Endothelial cell of umbilical vein (primary cell): ENCODE measurements at regions not wholly inside any gene's neighbourhood (a gene's known extent, or its start where the extent isn't known, plus 50 kb on each side); places are given as distances from the start of the nearest gene placed in this dataset.

ENCODE experiments used
- BruUV-seq: library from RNA; stranded (reverse); fragments of 400-500 nt; replicated peaks from 2 replicates; lab custom pipeline; 2021; lab: Mats Ljungman, UMichigan
- CTCF ChIA-PET: fragments of 300-600, 350-600 bp; sonication (Branson Sonifier 250); formaldehyde crosslinking; loops from one replicate; lab custom pipeline; 2021; ENCODE audit warnings: antibody characterized with exemption, inconsistent platforms; lab: Charles Lee
- POLR2A ChIA-PET: fragments of 300-600, 350-600 bp; sonication (Branson Sonifier 250); formaldehyde crosslinking; loops from one replicate; lab custom pipeline; 2021; ENCODE audit warnings: antibody characterized with exemption, inconsistent platforms; lab: Charles Lee
- DNase-seq: peaks from one replicate; pipeline ENCODE4 v3.0.0-alpha.2; 2011; ENCODE audit warnings: low read depth, low spot score
- FAIRE-seq: peaks from 2 replicates; lab custom pipeline; 2011; peaks lifted over from hg19 to GRCh38; lab: Jason Lieb, UNC
- H2AFZ ChIP-seq: 2 replicates; pipeline ENCODE4 v1.6.0; 2012; ENCODE audit warnings: low read depth, low read length, control low read depth, inconsistent platforms
- H3K27ac ChIP-seq: 2 replicates; pipeline ENCODE4 v1.5.1; 2011; ENCODE audit warnings: low read depth, mild to moderate bottlenecking, control low read depth, low read length, moderate library complexity; ENCODE audit not compliant: insufficient read depth
- H3K27me3 ChIP-seq, 2 experiments: 2 replicates each; pipeline versions ENCODE4 v1.6.0 to v1.6.1; 2011; ENCODE audit warnings: low read length in 2 of 2, mixed read lengths in 1 of 2; ENCODE audit not compliant: control insufficient read depth in 2 of 2, insufficient read depth in 2 of 2
- H3K36me3 ChIP-seq, 2 experiments: 2 replicates in 1 of 2; 3 replicates in 1 of 2; pipeline ENCODE4 v1.5.1; 2011; ENCODE audit warnings: low read length in 2 of 2, mild to moderate bottlenecking in 1 of 2, moderate library complexity in 1 of 2; ENCODE audit not compliant: control insufficient read depth in 2 of 2, insufficient read depth in 2 of 2; ENCODE audit errors: extremely low read depth in 1 of 2
- H3K4me1 ChIP-seq: 3 replicates; pipeline ENCODE4 v1.5.1; 2011; ENCODE audit warnings: mild to moderate bottlenecking, low read length; ENCODE audit not compliant: control insufficient read depth, insufficient read depth; ENCODE audit errors: extremely low read depth
- H3K4me2 ChIP-seq: 2 replicates; pipeline ENCODE4 v1.6.1; 2011; ENCODE audit warnings: low read length, control low read depth, mixed read lengths; ENCODE audit not compliant: insufficient read depth
- H3K4me3 ChIP-seq, 3 experiments: fragments of 200-600 bp in 1 of 3; sonication (generic), shearing (Covaris generic) in 1 of 3; replicated peaks in 1 of 3; 2 replicates each; pipeline ENCODE4 v1.5.1; 2011 to 2016; ENCODE audit warnings: control low read depth in 3 of 3, low read length in 3 of 3, mild to moderate bottlenecking in 2 of 3, inconsistent platforms in 1 of 3, low read depth in 1 of 3, moderate library complexity in 1 of 3; ENCODE audit not compliant: insufficient read depth in 1 of 3
- H3K79me2 ChIP-seq: 2 replicates; pipeline ENCODE4 v1.6.0; 2012; ENCODE audit warnings: low read length, inconsistent platforms; ENCODE audit not compliant: control insufficient read depth, insufficient read depth
- H3K9ac ChIP-seq: replicated peaks from 2 replicates; pipeline ENCODE3; 2011; ENCODE audit warnings: low read length, control low read depth; ENCODE audit not compliant: insufficient read depth; ENCODE audit errors: extremely low read depth
- H3K9me1 ChIP-seq: replicated peaks from 3 replicates; pipeline ENCODE4 v1.6.0; 2011; ENCODE audit warnings: mild to moderate bottlenecking, low read length; ENCODE audit not compliant: control insufficient read depth, insufficient read depth; ENCODE audit errors: extremely low read depth
- H3K9me3 ChIP-seq: replicated peaks from 2 replicates; pipeline ENCODE4 v1.5.1; 2012; ENCODE audit warnings: low read length, inconsistent platforms; ENCODE audit not compliant: control insufficient read depth, insufficient read depth
- H4K20me1 ChIP-seq: replicated peaks from 2 replicates; pipeline ENCODE3; 2011; ENCODE audit warnings: mild to moderate bottlenecking, low read length; ENCODE audit not compliant: control insufficient read depth, insufficient read depth; ENCODE audit errors: extremely low read depth
- CTCF ChIP-seq, 2 donors: IDR thresholded peaks; 1 replicate in 1 of 2; 2 replicates in 1 of 2; pipeline ENCODE4 v1.5.1; 2011; ENCODE audit warnings: low read length in 2 of 2, mild to moderate bottlenecking in 2 of 2, moderate library complexity in 2 of 2, control low read depth in 1 of 2, inconsistent platforms in 1 of 2, low read depth in 1 of 2; ENCODE audit not compliant: insufficient read depth in 1 of 2; ENCODE audit errors: extremely low read depth in 1 of 2
- EZH2 ChIP-seq: IDR thresholded peaks from 2 replicates; pipeline ENCODE4 v1.6.1; 2012; ENCODE audit warnings: borderline replicate concordance, low read depth, mild to moderate bottlenecking, moderate library complexity, low read length, inconsistent platforms; ENCODE audit not compliant: severe bottlenecking
- FOS ChIP-seq: IDR thresholded peaks from 2 replicates; pipeline ENCODE4 v1.6.1; 2011; ENCODE audit warnings: mild to moderate bottlenecking, low read length, moderate library complexity, borderline replicate concordance; ENCODE audit not compliant: insufficient read depth
- JUN ChIP-seq: IDR thresholded peaks from 2 replicates; pipeline ENCODE4 v1.6.1; 2011; ENCODE audit warnings: borderline replicate concordance, low read depth; ENCODE audit not compliant: insufficient read length, insufficient read depth
- POLR2A ChIP-seq: IDR thresholded peaks from 2 replicates; pipeline ENCODE4 v1.6.1; 2012; ENCODE audit warnings: low read depth, mild to moderate bottlenecking, control low read depth, low read length
- POLR2AphosphoS5 ChIP-seq: IDR thresholded peaks from 2 replicates; pipeline ENCODE4 v1.6.1; 2012; ENCODE audit warnings: low read depth, mild to moderate bottlenecking, control low read depth, low read length, moderate library complexity; ENCODE audit not compliant: insufficient read depth
- dilution Hi-C: fragments of 300-500 bp; cut with MboI; formaldehyde crosslinking; loops from one replicate; pipeline ENCODE4 v1.15.0; 2019; ENCODE audit warnings: low sequenced_read_pairs; ENCODE audit not compliant: extremely low pct_ligation_motif_present
- intact Hi-C: fragments of 100-400 bp; cut with micrococcal nuclease; formaldehyde crosslinking; loops from one replicate; pipeline ENCODE4 v1.10.0; 2022
- TF ChIP-seq, protein P1 (sequence below): IDR thresholded peaks from 2 replicates; pipeline ENCODE4 v1.6.1; 2011; ENCODE audit not compliant: insufficient read depth, insufficient read length

GRCh38 chr10:29203432-29203831 is 85.4 kb upstream of the LYZL1 start:
- Histone ChIP-seq H3K4me3 (no peak overlapping the region), H3K27ac (no peak overlapping the region), H2AFZ (no peak overlapping the region), H3K9me3 (no peaks in the 10 kb centered on the region), H3K9ac (no peak overlapping the region), H3K79me2 (no peaks in the 10 kb centered on the region), H4K20me1 (no peaks in the 10 kb centered on the region), H3K36me3 (no peaks in the 10 kb centered on the region), H3K9me1 (no peaks in the 10 kb centered on the region), H3K27me3 (peaks cover 2 to 9% of the 10 kb centered on the region in 2 experiments), H3K4me2 (no peak overlapping the region), H3K4me1 (no peaks in the 10 kb centered on the region)
- CTCF ChIA-PET = interaction anchor here (0.6 kb wide), 1 partner anchor 45 kb away, joined by 4 read pairs; no protein-coding TSS in a partner anchor
- intact Hi-C loops (no loop called here), dilution Hi-C loops (no loop called here)
- DNase-seq (no peak), FAIRE-seq (no peak)
- no TSS peak for BruUV-seq
- POLR2A ChIA-PET = no interaction called here
- no peak for TF ChIP-seq POLR2AphosphoS5
- no peak for TF ChIP-seq POLR2A
- TF ChIP-seq EZH2 = no peak
- TF ChIP-seq, protein P1, sequence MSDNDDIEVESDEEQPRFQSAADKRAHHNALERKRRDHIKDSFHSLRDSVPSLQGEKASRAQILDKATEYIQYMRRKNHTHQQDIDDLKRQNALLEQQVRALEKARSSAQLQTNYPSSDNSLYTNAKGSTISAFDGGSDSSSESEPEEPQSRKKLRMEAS = no peak
- TF ChIP-seq FOS = no peak
- TF ChIP-seq CTCF (IDR thresholded peaks at IDR 0.05; ENCODE audit: extremely low read depth in 1 of 2, insufficient read depth in 1 of 2, low read depth in 1 of 2, low read length in 2 of 2) = no peak
- no peak for TF ChIP-seq JUN
